HUDEP-2 (cell line): ENCODE measurements at regions not wholly inside any gene's neighbourhood (a gene's known extent, or its start where the extent isn't known, plus 50 kb on each side); places are given as distances from the start of the nearest gene placed in this dataset.

Source experiments
- DNase-seq, 76 experiments: peaks; one replicate each; lab custom pipeline; 2025; ENCODE audit not compliant: unreplicated experiment in 76 of 76; lab: John Stamatoyannopoulos, UW

DNA sequence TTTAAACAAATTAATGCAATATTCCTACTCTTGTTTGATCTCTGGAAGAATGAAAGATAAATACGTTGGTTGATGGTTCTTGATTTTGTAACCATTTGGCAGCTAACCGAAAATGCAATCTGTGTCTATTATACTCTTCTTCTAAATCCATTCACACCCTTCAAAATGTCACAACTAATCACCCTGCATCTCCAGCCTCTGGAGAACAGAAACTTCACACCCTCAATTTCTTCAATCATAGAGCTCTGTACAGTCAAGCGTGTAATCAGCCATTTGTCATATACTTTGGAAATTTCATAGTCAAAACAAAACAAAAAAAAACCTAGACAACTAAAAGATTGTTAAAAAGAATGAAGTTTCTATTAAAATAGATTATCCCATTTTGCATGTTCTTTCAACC lies 1482.3 kb upstream of the LRRTM1 start:
- no peak for DNase-seq

DNA sequence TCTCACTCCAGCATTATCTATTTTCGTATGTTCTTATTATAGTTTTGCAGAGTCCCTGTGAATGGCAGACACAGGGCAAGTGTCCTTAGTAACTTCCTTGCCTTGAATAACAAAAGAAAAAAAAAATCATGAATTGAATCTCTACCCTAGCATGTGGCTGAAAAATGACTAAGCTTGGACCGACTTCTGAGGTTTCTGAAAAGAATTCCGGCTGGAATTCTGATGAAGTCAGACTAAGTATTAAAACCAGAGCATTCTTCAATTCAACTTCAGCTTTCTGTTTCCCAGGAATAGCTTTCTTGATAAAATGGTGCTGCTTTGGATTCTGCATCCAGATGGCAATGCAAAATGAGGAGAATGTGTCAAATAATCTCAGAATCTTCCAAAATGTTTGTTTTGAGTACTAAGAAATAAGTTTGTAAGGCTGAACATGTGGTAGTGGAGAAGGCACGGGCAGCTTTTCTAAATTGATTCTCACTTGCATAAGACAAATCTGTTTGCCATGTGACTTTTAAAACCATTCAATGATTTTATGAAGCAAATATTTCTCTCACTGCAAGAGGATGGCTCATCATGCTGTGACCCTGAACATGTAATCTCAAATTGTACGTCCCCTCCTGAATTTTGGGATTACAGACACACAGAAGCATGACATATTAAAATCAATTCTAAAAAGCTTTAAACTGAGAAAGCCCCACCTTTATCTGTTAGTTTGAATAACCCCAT lies 1462.8 kb upstream of the LRRTM1 start:
- no peak for DNase-seq

DNA sequence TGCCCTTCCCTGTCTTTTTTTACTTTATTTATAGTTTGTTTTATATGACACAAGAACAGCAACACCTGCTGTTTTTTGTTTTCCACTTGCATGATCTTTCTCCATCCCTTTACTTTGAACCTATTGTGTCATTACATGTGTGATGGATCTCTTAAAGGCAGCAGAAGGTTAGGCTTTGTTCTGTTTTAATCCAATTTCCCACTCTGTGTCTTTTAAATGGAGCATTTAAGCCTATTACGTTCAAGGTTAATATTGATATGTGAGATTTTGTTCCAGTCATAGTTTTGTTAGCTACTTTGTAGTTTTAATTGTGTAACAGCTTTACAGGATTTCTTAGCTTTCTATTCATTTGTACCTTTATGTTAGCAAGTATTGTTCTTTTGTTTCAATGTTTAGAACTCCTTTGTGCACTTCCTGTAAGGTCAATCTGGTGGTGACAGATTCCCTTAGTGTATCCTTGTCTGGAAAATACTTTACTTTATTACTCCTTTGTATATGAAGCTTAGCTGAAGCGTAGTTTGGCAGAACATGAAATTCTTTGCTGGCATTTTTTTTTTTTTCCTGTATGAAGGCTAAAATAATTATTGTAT lies 1443.0 kb upstream of the LRRTM1 start:
- DNase-seq = no peak

DNA sequence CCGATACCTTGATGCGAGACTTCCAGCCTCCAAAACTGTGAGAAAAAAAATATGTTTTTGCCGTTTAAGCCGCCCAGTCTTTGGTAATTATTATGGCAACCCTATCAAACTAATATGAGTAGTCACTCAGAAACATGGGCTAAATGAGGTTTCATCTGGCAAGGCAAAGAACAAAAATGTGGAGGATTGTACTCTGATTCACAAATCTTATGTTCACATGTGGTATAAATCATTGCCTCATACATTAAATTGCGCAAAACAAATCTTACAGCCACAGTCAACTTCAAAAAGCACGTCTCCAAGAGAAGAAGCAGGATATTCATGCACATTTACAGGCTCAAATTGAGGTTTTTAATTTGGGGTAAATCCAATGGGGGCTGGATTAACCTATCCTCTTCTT lies 1435.4 kb upstream of the LRRTM1 start:
- DNase-seq = no peak

DNA sequence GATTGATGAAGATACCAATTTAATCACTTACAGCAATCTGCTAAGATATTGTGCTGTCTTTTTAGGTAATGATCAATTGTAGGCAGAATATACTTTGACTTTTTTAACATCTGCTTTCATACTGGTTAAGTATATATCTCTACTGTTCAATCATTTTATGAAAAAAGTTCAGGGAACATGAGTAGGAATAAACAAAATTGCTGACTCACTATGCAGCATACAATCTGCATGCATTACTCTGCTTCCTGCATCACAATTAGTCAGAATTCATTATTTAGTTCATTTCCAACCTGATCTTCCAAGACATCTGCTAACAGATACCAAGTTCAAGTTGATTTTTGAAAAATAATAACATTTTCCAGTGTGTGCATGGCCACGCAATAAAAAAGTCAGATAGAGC lies 1430.4 kb upstream of the LRRTM1 start:
- no peak for DNase-seq

DNA sequence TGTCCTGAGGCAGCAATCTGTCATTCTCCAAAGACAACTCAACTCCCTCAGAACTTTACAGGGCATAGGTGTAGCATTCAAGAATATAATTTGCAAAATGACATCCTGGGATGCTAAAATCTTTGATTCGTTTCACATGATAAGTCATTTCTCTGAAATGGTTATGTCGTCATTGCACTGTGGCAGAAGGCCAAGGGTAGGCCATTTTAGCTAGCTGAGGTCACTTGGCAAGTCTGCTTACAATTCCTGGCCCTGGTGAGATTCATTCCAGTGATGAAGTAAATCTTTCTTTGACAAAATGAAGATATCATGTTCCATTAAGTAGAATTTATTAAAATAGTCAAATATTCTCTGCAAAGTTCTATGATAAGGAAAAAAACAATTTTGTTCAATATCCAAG lies 1410.3 kb upstream of the LRRTM1 start:
- DNase-seq = no peak

DNA sequence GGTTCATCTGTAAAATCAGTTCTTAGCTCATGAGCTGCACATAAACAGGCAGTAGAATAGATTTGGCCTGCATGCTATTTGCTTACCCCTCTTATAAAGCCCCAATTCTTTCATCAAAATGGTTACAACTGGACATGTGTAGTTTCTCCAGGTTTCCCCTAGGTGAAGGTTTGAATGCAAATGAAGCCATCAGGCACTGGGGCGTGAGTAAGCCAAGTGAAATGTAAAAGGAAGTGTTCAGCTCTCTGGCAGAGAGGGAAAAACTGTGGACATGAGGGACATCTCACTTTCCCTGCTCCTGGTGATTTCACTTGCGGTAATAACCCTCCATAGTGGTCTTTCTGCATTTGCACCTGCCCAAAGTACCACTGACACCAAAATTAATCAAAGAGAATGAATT lies 1402.3 kb upstream of the LRRTM1 start:
- no peak for DNase-seq

DNA sequence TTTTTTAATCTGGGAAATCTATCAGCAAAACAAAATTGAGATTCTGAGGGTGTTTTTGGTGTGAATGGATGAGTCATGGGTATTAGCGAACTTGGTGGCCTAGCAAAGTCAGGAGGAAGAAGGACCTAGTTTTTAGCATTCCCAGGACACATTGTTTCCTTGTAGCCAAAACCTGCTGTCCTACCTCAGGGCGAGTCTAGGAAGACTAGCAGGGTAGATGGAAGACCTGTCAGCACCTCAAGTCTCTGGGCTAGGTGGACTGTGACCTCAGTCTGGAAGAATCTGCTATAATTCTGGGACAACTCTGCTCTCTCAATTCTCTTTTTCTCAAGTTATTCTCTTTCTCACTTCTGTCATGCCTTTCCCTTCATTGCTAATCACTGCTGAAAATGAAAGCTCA lies 1399.3 kb upstream of the LRRTM1 start:
- DNase-seq = no peak

DNA sequence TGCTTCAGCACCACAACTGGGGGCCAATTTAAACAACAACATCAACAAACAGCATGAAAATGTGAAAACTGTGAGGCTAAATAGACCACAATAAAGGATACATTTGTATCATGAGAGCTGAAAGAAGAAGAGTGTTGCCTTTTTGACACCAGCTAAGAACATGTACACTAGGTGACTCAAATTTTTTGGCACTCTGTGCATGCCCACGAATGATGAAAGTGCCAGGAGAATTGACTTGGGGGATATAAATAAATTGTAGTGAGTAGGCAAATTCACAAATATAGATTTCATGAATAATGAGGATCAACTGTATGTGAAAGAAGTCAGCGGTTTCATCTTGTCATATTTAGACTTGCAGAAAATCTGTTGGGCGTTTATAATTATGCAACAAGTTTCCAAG lies 1388.0 kb upstream of the LRRTM1 start:
- no peak for DNase-seq

DNA sequence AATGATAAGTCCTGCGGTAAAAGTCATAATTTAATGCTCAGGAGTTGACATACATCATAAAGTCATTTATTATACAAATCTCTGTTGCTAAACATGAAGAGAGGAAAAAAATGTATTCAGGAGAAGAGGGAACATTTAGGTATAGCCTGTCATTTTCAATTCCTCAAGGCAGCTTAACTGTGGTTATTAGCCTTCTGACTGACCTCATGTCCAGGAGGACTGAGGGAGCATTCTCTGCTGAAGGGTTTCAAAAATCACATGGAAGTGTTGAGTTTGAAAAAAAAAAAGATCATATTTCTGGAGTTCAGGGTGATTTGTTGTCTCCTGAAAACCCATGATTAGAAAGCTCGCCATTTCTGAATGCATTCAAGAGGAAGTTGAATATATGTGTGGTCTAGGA lies 1371.1 kb upstream of the LRRTM1 start:
- DNase-seq = no peak

DNA sequence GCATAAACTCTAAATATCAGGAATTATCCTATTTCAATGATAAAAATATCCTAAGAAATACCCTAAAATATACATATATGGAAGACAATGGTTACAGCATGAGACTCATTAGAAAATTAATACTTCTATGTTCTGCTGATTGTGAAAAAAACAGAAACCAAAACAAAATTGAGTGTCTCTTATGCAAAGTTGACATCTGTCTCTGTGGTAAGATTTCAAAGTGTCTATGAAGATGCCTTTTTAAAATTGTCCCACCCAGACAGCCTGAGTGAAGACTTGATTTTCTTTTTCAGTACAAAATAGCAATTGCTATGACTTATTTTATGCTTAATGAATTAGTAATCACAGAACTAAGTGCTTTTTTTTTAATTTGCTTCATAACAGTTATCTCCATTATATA lies 1368.4 kb upstream of the LRRTM1 start:
- no peak for DNase-seq

DNA sequence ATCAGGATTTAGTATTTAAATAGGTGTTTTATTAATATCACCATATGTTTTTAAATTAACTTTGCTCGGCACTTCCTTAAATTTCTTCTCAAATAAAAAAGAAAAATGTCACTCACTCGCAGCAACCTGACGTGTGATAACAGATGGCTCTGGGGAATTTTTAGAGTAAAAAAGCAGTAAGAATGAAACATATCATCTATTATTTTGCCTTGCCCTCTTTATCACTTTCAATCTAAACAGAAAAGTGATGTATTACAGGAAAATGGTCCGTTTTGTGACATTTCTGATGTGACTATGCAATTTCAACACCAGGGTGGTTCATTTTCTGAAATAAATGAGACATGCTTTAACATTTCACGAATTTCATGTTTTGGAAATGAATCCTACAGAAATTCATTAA lies 1368.0 kb upstream of the LRRTM1 start:
- DNase-seq = no peak

DNA sequence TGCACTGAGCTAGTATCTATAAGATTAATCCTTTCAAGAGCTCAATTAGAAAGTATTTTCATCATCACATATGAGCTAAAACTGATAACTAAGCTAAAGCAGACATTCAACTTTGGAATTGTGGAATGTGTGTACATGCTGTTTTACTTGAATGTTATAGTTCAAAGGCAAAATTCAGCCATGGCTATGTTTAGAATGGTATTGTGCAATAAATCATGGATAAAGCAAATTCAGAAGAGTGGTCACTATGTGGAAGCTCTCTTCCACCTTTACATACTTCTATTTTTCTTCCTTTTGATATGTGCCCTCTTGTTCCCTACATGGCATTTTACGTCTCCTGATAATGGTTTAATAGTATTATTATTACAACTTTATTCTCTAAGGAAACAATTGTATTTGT lies 1366.3 kb upstream of the LRRTM1 start:
- no peak for DNase-seq

DNA sequence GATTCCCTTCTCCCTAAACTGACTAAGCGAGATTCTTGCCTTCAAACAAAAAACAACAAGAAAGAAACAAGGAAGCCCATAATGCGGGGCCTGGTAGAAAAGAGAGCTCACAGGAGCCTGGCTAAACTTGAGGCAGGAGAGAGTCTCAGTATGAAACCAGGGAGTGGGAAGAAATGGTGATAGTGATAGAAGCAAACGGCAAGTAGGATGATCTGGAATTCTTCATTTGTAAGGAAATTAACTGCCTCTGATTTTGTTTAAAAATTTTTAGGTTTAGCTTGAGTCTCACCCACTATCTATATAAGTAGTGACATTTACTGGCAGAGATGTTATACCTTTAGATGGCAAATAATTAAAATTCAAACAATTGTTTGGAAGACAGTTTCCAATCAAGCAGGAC lies 1356.5 kb upstream of the LRRTM1 start:
- no peak for DNase-seq

DNA sequence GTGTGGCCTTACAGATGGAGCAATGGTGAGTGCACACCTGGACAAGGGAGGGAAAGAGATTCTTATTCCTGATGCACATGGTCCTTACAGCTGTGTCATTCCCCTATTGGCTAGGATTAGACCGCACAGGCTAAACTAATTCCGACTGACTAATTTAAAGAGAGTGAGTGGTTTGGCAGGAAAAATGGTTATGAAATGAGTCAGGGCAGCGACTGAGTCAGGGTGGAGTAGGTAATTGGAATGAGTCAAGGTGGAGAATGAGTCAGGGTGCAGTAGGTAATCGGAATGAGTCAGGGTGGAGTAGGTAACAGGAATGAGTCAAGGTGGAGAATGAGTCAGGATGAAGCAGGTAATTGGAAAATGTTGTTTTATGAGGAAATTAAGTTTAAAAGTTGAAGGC lies 1353.7 kb upstream of the LRRTM1 start:
- no peak for DNase-seq

DNA sequence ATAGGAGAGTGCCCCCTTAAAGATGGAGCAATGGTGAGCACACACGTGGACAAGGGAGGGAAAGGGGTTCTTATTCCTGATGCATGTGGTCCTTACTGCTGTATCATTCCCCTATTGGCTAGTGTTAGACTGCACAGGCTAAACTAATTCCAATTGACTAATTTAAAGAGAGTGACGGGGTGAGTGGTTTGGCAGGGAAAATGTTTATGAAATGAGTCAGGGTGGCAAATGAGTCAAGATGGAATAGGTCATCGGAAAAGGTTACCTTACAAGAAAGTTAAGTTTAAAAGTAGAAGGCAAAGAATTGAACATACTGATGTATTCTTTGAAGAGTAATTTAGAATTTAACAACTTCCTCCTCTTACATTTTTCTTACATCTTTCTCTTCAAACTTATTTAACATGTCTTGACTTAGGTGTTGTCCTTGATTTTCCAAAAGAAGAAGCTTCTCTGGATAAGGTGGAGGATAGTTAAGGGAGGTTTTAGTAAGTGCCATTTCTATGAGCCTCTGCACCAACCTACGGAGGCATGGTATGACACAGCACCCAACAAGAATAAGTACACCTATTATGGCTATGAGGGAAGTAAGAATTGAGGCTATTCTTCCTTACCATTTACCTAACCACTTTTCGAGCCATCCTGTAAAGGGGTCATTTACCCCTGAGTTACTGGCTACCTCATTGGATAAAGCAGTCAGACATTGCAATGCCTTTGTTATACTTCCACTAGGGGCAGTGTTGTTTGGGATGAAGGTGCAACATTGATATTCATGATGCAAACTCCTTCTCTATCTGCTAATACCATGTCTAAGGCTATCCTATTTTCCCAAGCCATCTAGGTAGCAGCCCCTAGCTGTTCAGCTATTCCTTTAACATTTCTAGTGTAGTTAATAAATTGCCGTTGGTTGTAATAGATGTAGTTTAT lies 1345.8 kb upstream of the LRRTM1 start:
- no peak for DNase-seq

DNA sequence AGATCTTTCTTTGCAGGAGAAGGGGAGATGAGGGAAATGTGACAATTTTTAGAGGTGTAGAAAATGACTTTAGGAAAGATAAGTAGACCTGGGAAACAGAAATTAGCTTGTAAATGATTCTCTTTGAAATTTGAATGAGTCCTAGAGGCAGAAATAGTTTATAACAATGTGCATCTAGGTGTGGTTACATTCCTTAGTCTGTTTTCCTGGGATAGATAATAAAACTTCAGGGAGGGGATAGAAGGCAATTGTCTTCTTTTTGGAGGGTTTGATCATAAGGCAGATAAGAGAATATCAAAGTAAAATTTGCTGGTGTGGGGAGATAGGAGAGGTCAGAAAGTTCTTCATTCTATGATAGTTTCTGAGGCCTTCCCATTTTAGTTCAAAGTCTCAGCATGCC lies 1344.3 kb upstream of the LRRTM1 start:
- DNase-seq = no peak

DNA sequence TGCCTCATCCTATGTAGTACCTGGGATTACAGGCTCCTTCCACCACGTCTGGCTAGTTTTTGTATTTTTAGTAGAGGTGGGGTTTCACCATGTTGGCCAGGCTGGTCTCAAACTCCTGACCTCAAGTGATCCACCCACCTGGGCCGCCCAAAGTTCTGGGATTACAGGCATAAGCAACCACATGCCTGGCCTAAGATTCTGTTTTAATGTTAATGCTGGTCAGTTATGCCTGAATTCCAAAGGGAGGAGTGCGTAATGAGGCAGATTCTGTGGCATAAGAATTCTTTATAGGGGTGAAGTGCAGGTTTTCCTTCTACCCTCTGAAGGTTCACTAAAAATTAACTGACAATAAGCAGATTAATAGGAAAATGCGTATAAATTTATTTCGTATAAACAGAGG lies 1343.8 kb upstream of the LRRTM1 start:
- DNase-seq = no peak

DNA sequence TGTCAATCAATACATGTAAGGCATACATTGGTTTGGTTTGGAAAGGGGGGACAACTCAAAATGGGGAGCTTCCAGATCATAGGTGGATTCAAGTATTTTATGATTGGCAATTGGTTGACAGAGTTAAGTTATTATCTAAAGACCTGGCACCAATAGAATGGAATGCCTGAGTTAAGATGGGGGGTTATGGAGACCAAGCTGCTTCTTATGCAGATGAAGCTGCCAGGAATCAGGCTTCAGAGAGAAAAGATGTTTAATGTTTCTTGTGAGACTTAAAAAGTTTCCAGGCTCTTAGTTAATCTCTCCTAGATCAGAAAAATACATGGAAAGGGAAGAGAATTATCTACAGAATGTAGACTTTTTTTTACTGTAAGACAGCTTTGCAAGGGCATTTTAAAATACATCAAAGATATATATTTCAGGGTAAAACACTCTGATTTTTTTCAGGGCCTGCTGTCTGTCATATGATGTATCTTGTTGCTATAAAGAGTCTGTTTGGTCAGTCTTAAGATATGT lies 1343.2 kb upstream of the LRRTM1 start:
- no peak for DNase-seq

DNA sequence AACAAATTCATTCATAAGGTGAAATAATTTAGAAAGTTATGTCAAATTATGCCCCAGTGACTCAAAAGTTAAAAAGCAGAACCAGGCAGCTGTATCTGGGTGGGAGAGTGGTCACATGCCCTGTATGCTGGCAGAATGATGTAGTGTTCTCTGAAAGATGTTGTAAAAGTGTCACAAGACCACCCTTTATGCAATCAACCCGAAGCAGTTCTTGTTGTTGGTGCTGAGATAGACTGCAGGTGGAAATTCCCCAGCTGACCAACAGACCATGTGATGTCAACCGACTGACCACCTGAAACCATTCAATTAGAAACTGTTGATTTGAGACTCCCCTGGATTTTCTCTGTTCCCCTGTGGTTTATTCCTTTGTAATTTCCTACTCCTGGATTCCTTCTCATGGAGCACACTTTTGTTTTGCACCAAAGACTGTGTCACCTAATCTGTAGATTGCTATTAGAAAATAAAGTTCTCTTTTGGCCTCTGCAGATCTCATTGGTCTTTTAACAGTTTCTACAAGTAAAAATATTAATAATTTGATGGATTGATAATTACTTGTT lies 1341.3 kb upstream of the LRRTM1 start:
- no peak for DNase-seq

DNA sequence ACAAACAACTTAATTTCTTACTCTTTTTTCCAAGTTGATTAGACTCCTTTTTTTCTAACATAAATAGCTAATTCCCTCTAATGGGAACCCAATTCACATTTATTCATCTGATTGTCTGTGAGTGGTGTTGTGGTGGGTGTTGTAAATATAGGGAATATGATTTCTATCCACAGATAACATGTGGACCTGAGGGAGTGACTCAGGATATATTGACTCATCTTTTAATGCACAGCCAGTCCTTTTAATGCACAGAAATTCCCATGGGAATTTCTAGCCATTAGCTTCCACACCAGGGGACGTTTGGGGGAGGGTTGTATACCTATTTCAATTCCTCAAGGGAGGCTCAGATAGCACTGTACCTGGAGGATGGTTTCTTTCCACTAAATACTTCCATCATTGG lies 1339.6 kb upstream of the LRRTM1 start:
- DNase-seq = no peak
